ENCODE measurements at regions not wholly inside any gene's neighbourhood (a gene's known extent, or its start where the extent isn't known, plus 50 kb on each side); places are given as distances from the start of the nearest gene placed in this dataset.

- in situ Hi-C loops (cut with HindIII; ENCODE audit: low pct_unique_long_range_greater_than_20kb, low sequenced_read_pairs) = no loop called here
- no peak for DNase-seq (ENCODE audit: low read depth, low spot score)
Measured at GRCh38 chr15:62753518-62754221, 288.9 kb upstream of the TPM1 start.

- no peak for DNase-seq (ENCODE audit: low read depth, low spot score)
- in situ Hi-C loops (cut with HindIII; ENCODE audit: low pct_unique_long_range_greater_than_20kb, low sequenced_read_pairs) = no loop called here
Measured at GRCh38 chr15:62756326-62756994, 286.1 kb upstream of the TPM1 start.

- no peak for DNase-seq (ENCODE audit: low read depth, low spot score)
- in situ Hi-C loops (cut with HindIII; ENCODE audit: low pct_unique_long_range_greater_than_20kb, low sequenced_read_pairs) = no loop called here
Measured at GRCh38 chr15:62756995-62757360, 285.6 kb upstream of the TPM1 start.

- no peak for DNase-seq (ENCODE audit: low read depth, low spot score)
- in situ Hi-C loops (cut with HindIII; ENCODE audit: low pct_unique_long_range_greater_than_20kb, low sequenced_read_pairs) = no loop called here
Measured at GRCh38 chr15:62757535-62757934, 285.0 kb upstream of the TPM1 start.

- in situ Hi-C loops (cut with HindIII; ENCODE audit: low pct_unique_long_range_greater_than_20kb, low sequenced_read_pairs) = no loop called here
- DNase-seq (ENCODE audit: low read depth, low spot score) = no peak
Measured at GRCh38 chr15:62758126-62758951, 284.2 kb upstream of the TPM1 start.

GRCh38 chr15:62758952-62759349, 283.6 kb upstream of the TPM1 start:
- in situ Hi-C loops (cut with HindIII; ENCODE audit: low pct_unique_long_range_greater_than_20kb, low sequenced_read_pairs) = no loop called here
- no peak for DNase-seq (ENCODE audit: low read depth, low spot score)

GRCh38 chr15:62760538-62760937, 282.0 kb upstream of the TPM1 start:
- in situ Hi-C loops (cut with HindIII; ENCODE audit: low pct_unique_long_range_greater_than_20kb, low sequenced_read_pairs) = no loop called here
- DNase-seq (ENCODE audit: low read depth, low spot score) = no peak

- in situ Hi-C loops (cut with HindIII; ENCODE audit: low pct_unique_long_range_greater_than_20kb, low sequenced_read_pairs) = no loop called here
- no peak for DNase-seq (ENCODE audit: low read depth, low spot score)
Measured at GRCh38 chr15:62765916-62766315, 276.6 kb upstream of the TPM1 start.

GRCh38 chr15:62766599-62766998, 275.9 kb upstream of the TPM1 start:
- no peak for DNase-seq (ENCODE audit: low read depth, low spot score)
- in situ Hi-C loops (cut with HindIII; ENCODE audit: low pct_unique_long_range_greater_than_20kb, low sequenced_read_pairs) = no loop called here

GRCh38 chr15:62769604-62770003, 272.9 kb upstream of the TPM1 start:
- DNase-seq (ENCODE audit: low read depth, low spot score) = peak; percentile 7
- in situ Hi-C loops (cut with HindIII; ENCODE audit: low pct_unique_long_range_greater_than_20kb, low sequenced_read_pairs) = no loop called here

GRCh38 chr15:62770111-62770660, 272.4 kb upstream of the TPM1 start:
- no peak for DNase-seq (ENCODE audit: low read depth, low spot score)

GRCh38 chr15:62770752-62771151, 271.8 kb upstream of the TPM1 start:
- DNase-seq (ENCODE audit: low read depth, low spot score) = no peak
- in situ Hi-C loops (cut with HindIII; ENCODE audit: low pct_unique_long_range_greater_than_20kb, low sequenced_read_pairs) = no loop called here

More at GRCh38 chr15:62770111-62770660, 272.4 kb upstream of the TPM1 start:
- in situ Hi-C loops (cut with HindIII; ENCODE audit: low pct_unique_long_range_greater_than_20kb, low sequenced_read_pairs) = no loop called here

- no peak for DNase-seq (ENCODE audit: low read depth, low spot score)
- in situ Hi-C loops (cut with HindIII; ENCODE audit: low pct_unique_long_range_greater_than_20kb, low sequenced_read_pairs) = no loop called here
Measured at GRCh38 chr15:62771234-62771633, 271.3 kb upstream of the TPM1 start.

GRCh38 chr15:62773369-62774165, 269.0 kb upstream of the TPM1 start:
- in situ Hi-C loops (cut with HindIII; ENCODE audit: low pct_unique_long_range_greater_than_20kb, low sequenced_read_pairs) = no loop called here
- no peak for DNase-seq (ENCODE audit: low read depth, low spot score)

GRCh38 chr15:62775932-62776331, 266.6 kb upstream of the TPM1 start:
- no peak for DNase-seq (ENCODE audit: low read depth, low spot score)
- in situ Hi-C loops (cut with HindIII; ENCODE audit: low pct_unique_long_range_greater_than_20kb, low sequenced_read_pairs) = no loop called here

GRCh38 chr15:62777671-62778070, 264.9 kb upstream of the TPM1 start:
- no peak for DNase-seq (ENCODE audit: low read depth, low spot score)
- in situ Hi-C loops (cut with HindIII; ENCODE audit: low pct_unique_long_range_greater_than_20kb, low sequenced_read_pairs) = no loop called here

GRCh38 chr15:62779036-62779770, 263.3 kb upstream of the TPM1 start:
- in situ Hi-C loops (cut with HindIII; ENCODE audit: low pct_unique_long_range_greater_than_20kb, low sequenced_read_pairs) = no loop called here

More at GRCh38 chr15:62779036-62779770, 263.3 kb upstream of the TPM1 start:
- DNase-seq (ENCODE audit: low read depth, low spot score) = peak; percentile 85

All from SK-MEL-5 (cell line).